PFSK-1 (cell line): ENCODE measurements at regions not wholly inside any gene's neighbourhood (a gene's known extent, or its start where the extent isn't known, plus 50 kb on each side); places are given as distances from the start of the nearest gene placed in this dataset.

Experiments used
- FOXP2 ChIP-seq: optimal IDR thresholded peaks from 2 replicates; pipeline ENCODE3; 2011; ENCODE audit warnings: borderline replicate concordance, control low read depth, inconsistent platforms; ENCODE audit not compliant: insufficient read depth; ENCODE audit errors: extremely low read length, extremely low read depth
- POLR2AphosphoS5 ChIP-seq: IDR thresholded peaks from 2 replicates; pipeline ENCODE4 v1.6.1; 2012; ENCODE audit warnings: low read depth, mild to moderate bottlenecking, control low read depth, low read length, moderate library complexity
- SIN3A ChIP-seq: IDR thresholded peaks from 2 replicates; pipeline ENCODE4 v1.6.1; 2012; ENCODE audit warnings: mild to moderate bottlenecking, low read length, moderate library complexity, borderline replicate concordance; ENCODE audit not compliant: insufficient read depth
- TAF1 ChIP-seq: IDR thresholded peaks from 2 replicates; pipeline ENCODE4 v1.6.1; 2012; ENCODE audit warnings: low read length, control low read depth, borderline replicate concordance; ENCODE audit not compliant: insufficient read depth
- TF ChIP-seq, protein P1 (sequence below), 2 experiments: IDR thresholded peaks; 2 replicates each; pipeline versions ENCODE4 v1.6.1 to v1.8.0; 2011 to 2012; ENCODE audit warnings: low read depth in 2 of 2, low read length in 2 of 2, control low read depth in 1 of 2, inconsistent platforms in 1 of 2, mild to moderate bottlenecking in 1 of 2, moderate library complexity in 1 of 2; ENCODE audit not compliant: insufficient read depth in 1 of 2

DNA sequence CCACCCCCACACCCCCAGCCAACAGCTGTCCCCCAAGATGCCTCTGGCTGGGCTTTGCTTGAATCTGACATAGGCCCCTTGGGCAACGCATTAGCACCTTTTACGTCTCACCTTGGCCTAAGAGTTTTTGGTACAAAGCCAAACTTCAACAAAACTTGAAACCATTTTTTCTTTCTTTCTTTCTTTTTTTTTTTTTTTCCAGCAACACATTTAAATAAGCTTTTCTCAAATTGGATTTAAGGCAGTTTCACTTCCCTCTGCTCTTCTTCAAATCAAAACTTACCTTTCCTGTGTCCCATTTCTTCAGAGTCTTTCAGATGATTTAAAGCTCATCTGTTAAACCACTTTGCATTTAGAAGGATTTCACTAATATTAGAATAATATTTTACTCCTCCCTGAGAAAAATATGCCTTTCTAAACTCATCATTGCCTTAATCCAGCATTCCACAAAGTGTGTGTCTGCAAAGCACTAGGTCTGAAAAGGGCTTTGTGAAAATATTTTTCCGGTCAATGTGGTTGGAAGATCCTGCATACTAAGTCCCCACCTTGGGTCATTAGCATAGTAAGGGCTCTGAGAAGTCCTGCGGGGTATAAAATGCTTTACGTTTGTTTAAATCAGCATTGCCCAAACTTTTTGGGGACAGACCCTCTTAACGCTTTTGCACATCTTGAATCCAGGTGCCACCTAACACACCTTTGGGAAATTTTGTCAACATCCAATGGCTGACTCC lies 217.0 kb downstream of the TLE3 start:
- TF ChIP-seq, protein P1, sequence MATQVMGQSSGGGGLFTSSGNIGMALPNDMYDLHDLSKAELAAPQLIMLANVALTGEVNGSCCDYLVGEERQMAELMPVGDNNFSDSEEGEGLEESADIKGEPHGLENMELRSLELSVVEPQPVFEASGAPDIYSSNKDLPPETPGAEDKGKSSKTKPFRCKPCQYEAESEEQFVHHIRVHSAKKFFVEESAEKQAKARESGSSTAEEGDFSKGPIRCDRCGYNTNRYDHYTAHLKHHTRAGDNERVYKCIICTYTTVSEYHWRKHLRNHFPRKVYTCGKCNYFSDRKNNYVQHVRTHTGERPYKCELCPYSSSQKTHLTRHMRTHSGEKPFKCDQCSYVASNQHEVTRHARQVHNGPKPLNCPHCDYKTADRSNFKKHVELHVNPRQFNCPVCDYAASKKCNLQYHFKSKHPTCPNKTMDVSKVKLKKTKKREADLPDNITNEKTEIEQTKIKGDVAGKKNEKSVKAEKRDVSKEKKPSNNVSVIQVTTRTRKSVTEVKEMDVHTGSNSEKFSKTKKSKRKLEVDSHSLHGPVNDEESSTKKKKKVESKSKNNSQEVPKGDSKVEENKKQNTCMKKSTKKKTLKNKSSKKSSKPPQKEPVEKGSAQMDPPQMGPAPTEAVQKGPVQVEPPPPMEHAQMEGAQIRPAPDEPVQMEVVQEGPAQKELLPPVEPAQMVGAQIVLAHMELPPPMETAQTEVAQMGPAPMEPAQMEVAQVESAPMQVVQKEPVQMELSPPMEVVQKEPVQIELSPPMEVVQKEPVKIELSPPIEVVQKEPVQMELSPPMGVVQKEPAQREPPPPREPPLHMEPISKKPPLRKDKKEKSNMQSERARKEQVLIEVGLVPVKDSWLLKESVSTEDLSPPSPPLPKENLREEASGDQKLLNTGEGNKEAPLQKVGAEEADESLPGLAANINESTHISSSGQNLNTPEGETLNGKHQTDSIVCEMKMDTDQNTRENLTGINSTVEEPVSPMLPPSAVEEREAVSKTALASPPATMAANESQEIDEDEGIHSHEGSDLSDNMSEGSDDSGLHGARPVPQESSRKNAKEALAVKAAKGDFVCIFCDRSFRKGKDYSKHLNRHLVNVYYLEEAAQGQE (IDR thresholded peaks at IDR 0.05; ENCODE audit: insufficient read depth in 1 of 2, low read depth in 2 of 2, low read length in 2 of 2) = no peak
- no peak for TF ChIP-seq FOXP2
- TF ChIP-seq TAF1 = no peak
- no peak for TF ChIP-seq SIN3A
- no peak for TF ChIP-seq POLR2AphosphoS5

DNA sequence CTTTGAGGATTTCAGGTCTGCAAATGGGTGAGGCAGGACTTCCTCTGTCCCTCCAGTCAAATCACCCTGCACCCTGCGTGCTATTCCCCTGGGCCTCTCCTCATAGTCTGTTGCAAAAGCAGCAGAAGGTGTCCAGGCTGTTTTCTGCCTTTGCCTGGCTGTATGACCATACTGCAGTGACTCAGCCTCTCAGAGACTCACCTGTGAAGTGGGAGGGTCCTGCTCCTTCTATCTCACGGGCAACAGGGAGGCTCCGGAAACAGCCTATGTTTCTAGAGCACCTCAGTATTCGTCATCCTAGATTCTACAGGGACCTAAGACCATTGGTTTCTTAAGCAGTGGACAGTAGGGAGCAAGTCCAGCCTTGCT lies 216.4 kb downstream of the TLE3 start:
- TF ChIP-seq FOXP2 (no peak), POLR2AphosphoS5 (no peak), TAF1 (no peak), SIN3A (no peak)
- TF ChIP-seq, protein P1 (IDR thresholded peaks at IDR 0.05; ENCODE audit: insufficient read depth in 1 of 2, low read depth in 2 of 2, low read length in 2 of 2) = no peak

DNA sequence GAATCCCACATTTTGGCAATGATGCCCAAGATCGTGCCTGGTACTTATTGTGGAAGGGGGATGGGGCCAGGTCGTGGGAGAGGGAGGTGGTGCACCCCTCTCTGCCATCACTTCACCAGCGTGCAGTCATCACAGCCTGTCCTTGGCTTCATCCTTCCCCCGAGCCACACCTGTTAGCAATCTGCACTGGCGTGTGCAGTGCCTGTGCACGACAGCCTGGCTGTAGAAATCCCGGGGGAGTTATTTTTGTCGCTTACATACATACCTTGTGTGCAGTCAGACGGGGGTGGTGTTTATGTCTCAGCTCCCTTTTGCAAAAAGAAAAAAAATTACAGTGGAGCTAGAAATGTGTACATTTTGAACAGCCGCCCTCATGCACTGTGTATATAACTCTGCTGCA lies 216.0 kb downstream of the TLE3 start:
- TF ChIP-seq, protein P1 (IDR thresholded peaks at IDR 0.05; ENCODE audit: insufficient read depth in 1 of 2, low read depth in 2 of 2, low read length in 2 of 2) = no peak
- no peak for TF ChIP-seq TAF1
- TF ChIP-seq SIN3A = no peak
- TF ChIP-seq POLR2AphosphoS5 = no peak
- TF ChIP-seq FOXP2 = no peak

DNA sequence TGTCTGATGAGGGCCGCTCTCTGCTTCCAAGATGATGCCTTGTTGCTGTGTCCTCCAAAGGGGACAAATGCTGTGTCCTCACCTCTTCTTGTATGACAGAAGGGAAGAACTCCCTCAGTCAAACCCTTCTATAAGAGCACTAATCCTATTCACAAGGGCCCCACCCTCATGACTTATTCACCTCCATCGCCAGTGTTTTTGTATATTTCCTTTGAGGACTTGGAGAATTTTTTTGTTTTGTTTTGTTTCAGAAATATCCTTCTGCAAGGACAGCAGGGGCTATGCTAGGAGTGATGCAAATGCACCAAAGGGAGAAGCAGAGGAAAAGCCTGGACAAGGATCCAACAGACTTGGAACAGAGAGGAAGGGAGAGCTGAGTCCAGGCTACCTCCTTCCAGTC lies 214.4 kb downstream of the TLE3 start:
- TF ChIP-seq, protein P1 (IDR thresholded peaks at IDR 0.05; ENCODE audit: insufficient read depth in 1 of 2, low read depth in 2 of 2, low read length in 2 of 2) = no peak
- TF ChIP-seq SIN3A (no peak), POLR2AphosphoS5 (no peak)

DNA sequence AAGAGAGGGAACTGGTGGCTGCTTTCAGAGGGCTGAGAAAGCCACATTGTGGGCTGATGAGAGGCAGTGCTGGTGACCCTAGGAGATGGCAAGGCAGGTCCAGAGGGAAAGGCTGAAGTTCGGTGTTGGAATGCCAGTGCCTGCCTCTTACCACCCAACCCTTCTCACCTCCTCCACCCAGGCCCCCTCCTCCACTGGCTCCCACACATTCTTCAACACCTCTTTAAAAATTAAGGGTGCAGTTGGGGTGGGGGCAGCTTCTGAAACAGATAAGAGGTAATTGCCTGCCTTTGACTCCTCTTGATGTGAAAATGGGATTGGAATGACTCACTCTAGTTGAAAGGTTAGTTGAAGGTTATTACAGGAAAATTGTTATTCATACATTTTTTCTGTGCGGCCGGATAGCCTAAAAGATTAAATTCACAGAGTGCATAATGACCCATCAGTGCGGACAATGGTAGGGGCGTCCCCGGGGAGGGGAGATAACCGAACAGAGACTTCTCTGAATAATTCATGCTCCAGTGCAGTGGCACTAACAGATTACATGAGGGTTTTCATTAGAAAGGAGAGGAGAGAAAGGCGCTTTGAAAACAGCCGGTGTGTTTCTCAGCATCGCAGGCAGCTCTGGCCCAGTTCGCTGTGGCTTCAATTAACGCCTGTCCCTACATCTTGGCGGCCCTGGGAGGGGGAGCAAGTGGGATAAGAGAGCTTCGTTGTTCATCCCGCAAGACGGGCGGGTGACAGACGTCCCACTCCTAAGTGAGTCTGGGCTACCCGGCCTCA lies 212.4 kb downstream of the TLE3 start:
- TF ChIP-seq, protein P1 (IDR thresholded peaks at IDR 0.05; ENCODE audit: insufficient read depth in 1 of 2, low read depth in 2 of 2, low read length in 2 of 2) = no peak
- TF ChIP-seq FOXP2 (no peak), TAF1 (no peak), POLR2AphosphoS5 (no peak), SIN3A (no peak)
